ENCODE measurements at regions not wholly inside any gene's neighbourhood (a gene's known extent, or its start where the extent isn't known, plus 50 kb on each side); places are given as distances from the start of the nearest gene placed in this dataset.
"Not testable (repeated sequence)": the region's sequence is repeated elsewhere in the genome, so short reads cannot be mapped to it uniquely, and the experiment has no call there.

DNA sequence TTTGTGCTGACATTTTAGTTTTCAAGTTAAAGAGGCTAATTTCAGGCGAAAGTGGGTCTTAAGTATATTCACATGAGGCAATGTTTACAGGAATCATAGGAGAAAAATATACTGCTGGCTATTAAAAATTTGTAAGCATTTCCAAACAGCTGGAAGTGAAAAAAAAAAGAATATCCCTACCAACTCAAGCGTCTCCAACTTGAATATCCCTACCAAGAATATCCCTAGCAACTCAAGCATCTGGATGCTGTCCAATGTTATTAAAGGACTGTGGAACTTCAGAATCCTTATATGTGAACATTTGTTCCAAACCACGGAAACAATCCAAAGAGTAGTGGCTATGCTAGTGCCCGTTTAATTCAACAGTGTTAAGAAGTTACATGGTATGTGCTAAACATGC is 1303.0 kb downstream of the GATA3 start:
- Histone ChIP-seq H3K4me3 (ENCODE audit: extremely low read depth, insufficient read depth, low read length, poor library complexity, severe bottlenecking) (no peak overlapping the region), H3K4me1 (ENCODE audit: control insufficient read depth, insufficient read depth, low read length, poor library complexity, severe bottlenecking) (no peaks in the 10 kb centered on the region), H3K9me3 (ENCODE audit: control insufficient read depth, low read length) (no peaks in the 10 kb centered on the region), H3K27ac (ENCODE audit: low read depth, low read length, severe bottlenecking) (no peak overlapping the region), H3K36me3 (ENCODE audit: control insufficient read depth, insufficient read depth, low read length) (no peaks in the 10 kb centered on the region)
- WGBS, 2 experiments (ENCODE audit: insufficient coverage in 2 of 2), result 95 to 100% methylated on average over 2 to 3 of the region's 4 CpGs

DNA sequence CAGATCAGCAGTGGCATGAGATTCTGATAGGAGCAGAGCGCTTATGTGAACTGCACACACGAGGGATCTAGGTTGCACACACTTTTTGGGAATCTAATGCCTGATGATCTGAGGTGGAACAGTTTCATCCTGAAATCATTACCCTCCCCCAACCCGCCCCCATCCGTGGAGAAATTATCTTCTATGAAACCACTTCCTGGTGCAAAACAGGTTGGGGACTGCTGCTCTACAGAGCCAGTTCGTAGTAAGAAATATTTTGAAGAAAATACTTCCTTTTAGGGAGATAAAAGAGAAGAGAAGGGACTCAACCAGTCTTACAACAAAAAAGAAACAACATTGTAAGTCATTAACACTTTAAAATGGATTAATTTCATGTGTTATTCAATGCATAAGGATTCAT is 1308.2 kb downstream of the GATA3 start:
- Histone ChIP-seq H3K4me3 (ENCODE audit: extremely low read depth, insufficient read depth, low read length, poor library complexity, severe bottlenecking) (no peak overlapping the region), H3K9me3 (ENCODE audit: control insufficient read depth, low read length) (no peaks in the 10 kb centered on the region), H3K36me3 (ENCODE audit: control insufficient read depth, insufficient read depth, low read length) (no peaks in the 10 kb centered on the region), H3K27ac (ENCODE audit: low read depth, low read length, severe bottlenecking) (no peak overlapping the region), H3K4me1 (ENCODE audit: control insufficient read depth, insufficient read depth, low read length, poor library complexity, severe bottlenecking) (no peaks in the 10 kb centered on the region)
- WGBS, 2 experiments (ENCODE audit: insufficient coverage in 2 of 2), result 94% methylated on average over 2 of the region's 5 CpGs; no CpG with 5 or more reads in 1 of the 2 experiments

DNA sequence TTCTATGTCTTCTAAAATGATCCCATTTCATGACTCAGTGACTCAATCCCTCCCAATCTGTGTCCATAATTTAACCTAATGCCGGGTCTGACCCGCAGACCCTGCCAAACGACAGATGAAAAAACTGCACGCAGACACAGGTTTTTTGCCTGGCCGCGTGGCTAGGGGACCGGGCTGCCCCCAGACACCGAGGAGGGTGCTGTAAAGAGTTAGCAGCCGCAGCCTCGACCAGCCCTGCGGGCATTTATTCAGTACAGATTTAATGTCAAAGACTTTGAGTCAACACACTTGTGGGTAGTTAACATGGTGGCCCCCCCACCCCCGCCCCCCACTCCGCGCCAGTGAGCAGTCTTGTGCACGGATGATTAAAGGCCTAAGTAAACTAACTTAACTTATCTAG is 1324.7 kb downstream of the GATA3 start:
- H3K4me1 ChIP-seq (ENCODE audit: control insufficient read depth, insufficient read depth, low read length, poor library complexity, severe bottlenecking), result no peaks in the 10 kb centered on the region
- no peaks in the 10 kb centered on the region for H3K9me3 ChIP-seq (ENCODE audit: control insufficient read depth, low read length)
- no peak overlapping the region for H3K27ac ChIP-seq (ENCODE audit: low read depth, low read length, severe bottlenecking)
- no peaks in the 10 kb centered on the region for H3K36me3 ChIP-seq (ENCODE audit: control insufficient read depth, insufficient read depth, low read length)
- WGBS, 2 experiments (ENCODE audit: insufficient coverage in 2 of 2), result 98% methylated on average over 7 to 14 of the region's 15 CpGs
- no peak overlapping the region for H3K4me3 ChIP-seq (ENCODE audit: extremely low read depth, insufficient read depth, low read length, poor library complexity, severe bottlenecking)

DNA sequence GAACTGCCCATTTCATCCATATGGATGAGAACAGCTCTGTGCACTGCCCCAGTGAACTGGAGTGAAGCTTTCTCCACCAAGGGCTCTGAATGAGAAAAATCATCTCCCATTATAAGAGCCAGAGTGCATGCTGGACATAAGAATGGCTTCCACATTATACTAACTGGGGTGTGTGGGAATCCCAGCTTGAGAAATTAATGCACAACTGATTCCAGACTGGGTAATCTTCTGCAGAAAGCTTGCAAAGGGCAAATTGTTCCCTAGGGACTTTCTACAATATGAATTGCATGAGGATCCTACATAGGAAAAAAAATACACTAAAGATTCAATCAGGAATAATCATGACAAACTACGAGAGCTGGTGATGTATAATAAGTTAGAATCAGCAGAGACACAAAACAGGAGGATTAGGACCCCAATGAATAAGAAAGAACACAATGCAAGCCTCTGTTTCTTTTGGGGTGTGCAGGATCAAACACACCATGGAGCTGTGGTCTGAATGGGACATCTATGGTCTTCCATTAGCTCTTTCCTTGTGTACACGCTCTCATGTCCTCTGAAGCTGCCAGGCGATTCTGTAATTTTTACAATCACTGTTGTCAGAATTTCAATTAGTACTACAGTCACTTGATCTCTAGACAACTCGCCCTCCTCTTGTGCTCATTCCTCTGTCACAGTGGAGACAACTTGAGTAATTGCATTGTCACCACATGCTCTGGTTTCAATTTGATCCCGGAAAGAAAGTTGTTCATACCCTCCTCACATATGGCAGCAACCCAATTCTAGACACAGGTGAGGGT is 1327.4 kb downstream of the GATA3 start:
- Histone ChIP-seq H3K4me1 (ENCODE audit: control insufficient read depth, insufficient read depth, low read length, poor library complexity, severe bottlenecking) (no peaks in the 10 kb centered on the region), H3K36me3 (ENCODE audit: control insufficient read depth, insufficient read depth, low read length) (no peaks in the 10 kb centered on the region), H3K9me3 (ENCODE audit: control insufficient read depth, low read length) (no peaks in the 10 kb centered on the region), H3K4me3 (ENCODE audit: extremely low read depth, insufficient read depth, low read length, poor library complexity, severe bottlenecking) (no peak overlapping the region), H3K27ac (ENCODE audit: low read depth, low read length, severe bottlenecking) (no peak overlapping the region)
- 89 to 90% methylated on average over 3 to 4 of the region's 5 CpGs for WGBS, 2 experiments (ENCODE audit: insufficient coverage in 2 of 2)

DNA sequence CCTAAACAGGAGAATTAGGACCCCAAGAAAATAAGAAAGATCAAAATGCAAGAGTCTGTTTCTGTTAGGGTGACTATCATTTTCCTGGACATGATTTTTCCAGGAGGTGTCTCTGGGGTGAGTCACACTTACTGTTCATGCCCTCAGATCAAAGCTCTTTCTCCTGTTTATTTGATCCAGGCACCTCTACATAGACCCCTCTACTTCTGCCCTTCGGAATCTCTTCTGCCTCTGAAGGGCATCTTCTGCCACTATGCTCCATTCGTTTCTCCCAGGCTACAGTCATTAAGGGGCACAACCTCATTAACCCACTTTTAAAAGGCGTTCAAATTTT is 1328.0 kb downstream of the GATA3 start:
- H3K4me1 ChIP-seq (ENCODE audit: control insufficient read depth, insufficient read depth, low read length, poor library complexity, severe bottlenecking), result no peaks in the 10 kb centered on the region
- H3K4me3 ChIP-seq (ENCODE audit: extremely low read depth, insufficient read depth, low read length, poor library complexity, severe bottlenecking), result no peak overlapping the region
- no peaks in the 10 kb centered on the region for H3K9me3 ChIP-seq (ENCODE audit: control insufficient read depth, low read length)
- no peak overlapping the region for H3K27ac ChIP-seq (ENCODE audit: low read depth, low read length, severe bottlenecking)
- H3K36me3 ChIP-seq (ENCODE audit: control insufficient read depth, insufficient read depth, low read length), result no peaks in the 10 kb centered on the region
- WGBS, 2 experiments (ENCODE audit: insufficient coverage in 2 of 2), result 79 to 90% methylated on average over 2 of the region's 3 CpGs

DNA sequence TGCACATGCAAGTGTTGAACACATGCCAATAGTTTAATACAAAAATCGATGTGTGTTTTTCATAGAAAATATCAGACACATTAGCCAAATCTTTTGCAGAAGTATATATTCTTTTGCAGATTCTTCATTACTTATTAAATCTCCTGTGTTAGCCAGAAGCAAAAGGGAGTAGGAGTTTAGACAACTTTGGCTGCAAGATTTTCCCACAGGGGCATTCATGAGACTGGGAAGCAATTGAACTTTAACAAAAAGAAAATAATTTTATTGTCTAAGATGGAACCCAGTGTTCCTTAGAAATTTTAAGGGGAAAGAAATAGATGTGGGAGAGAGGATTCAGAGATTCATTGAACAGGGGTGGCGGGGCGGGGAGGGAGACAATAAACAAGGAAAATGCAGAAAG is 1336.0 kb downstream of the GATA3 start:
- WGBS, 2 experiments (ENCODE audit: insufficient coverage in 2 of 2), result no CpG with 5 or more reads among the region's 3 CpGs
- Histone ChIP-seq H3K27ac (ENCODE audit: low read depth, low read length, severe bottlenecking) (no peak overlapping the region), H3K9me3 (ENCODE audit: control insufficient read depth, low read length) (no peaks in the 10 kb centered on the region), H3K4me1 (ENCODE audit: control insufficient read depth, insufficient read depth, low read length, poor library complexity, severe bottlenecking) (no peaks in the 10 kb centered on the region), H3K36me3 (ENCODE audit: control insufficient read depth, insufficient read depth, low read length) (no peaks in the 10 kb centered on the region), H3K4me3 (ENCODE audit: extremely low read depth, insufficient read depth, low read length, poor library complexity, severe bottlenecking) (no peak overlapping the region)

DNA sequence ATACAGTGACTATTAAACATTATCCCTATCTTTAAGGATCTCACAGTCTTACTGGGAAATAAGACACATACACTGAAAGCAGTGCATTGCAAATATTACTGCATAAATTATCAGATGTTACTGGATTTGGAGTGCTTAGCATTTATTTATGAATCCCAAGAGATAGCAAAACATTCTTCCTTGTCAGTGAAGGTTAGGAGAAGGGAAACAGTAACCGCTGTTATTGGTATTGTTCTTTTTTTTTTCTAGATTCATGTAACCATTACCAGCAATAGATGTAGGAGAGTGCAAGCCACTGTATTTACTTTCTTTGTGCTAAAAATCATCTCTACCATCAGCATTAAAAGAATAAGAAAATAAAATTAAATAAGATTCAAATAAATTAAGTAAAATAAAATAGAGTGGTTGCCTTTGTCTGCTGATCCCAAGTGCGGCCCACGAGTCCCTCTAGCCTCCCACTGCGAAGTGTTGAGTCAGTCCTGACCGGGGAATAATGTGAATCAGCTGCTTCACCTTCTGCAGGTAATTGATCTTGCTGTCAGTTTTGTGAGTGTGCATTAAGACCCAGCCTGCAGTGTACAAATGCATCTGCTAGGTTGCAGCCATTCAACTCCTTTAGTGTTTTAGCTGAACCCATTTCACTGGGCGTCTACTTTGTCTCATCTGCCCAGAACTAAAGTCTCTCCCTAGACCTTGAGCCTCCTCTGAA is 1344.9 kb downstream of the GATA3 start:
- Histone ChIP-seq H3K27ac (ENCODE audit: low read depth, low read length, severe bottlenecking) (no peak overlapping the region), H3K36me3 (ENCODE audit: control insufficient read depth, insufficient read depth, low read length) (no peaks in the 10 kb centered on the region), H3K4me1 (ENCODE audit: control insufficient read depth, insufficient read depth, low read length, poor library complexity, severe bottlenecking) (no peaks in the 10 kb centered on the region), H3K9me3 (ENCODE audit: control insufficient read depth, low read length) (no peaks in the 10 kb centered on the region), H3K4me3 (ENCODE audit: extremely low read depth, insufficient read depth, low read length, poor library complexity, severe bottlenecking) (no peak overlapping the region)
- 93 to 97% methylated on average over 4 to 5 of the region's 6 CpGs for WGBS, 2 experiments (ENCODE audit: insufficient coverage in 2 of 2)

DNA sequence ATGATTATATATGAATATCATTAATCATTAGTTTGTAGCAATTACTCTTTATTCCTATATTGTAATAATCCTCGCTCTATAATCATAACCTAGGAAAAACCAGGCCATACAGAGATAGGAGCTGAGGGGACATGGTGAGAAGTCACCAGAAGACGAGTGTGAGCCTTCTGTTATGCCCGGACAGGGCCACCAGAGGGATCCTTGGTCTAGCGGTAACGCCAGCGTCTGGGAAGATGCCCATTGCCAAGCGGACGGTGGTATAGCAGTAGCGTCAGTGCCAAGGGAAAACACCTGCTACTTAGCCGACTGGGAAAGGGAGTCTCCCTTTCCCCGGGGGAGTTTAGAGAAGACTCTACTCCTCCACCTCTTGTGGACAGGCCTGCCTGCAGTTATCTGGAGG is 1347.6 kb downstream of the GATA3 start:
- H3K9me3 ChIP-seq (ENCODE audit: control insufficient read depth, low read length); H3K27ac ChIP-seq (ENCODE audit: low read depth, low read length, severe bottlenecking); H3K4me3 ChIP-seq (ENCODE audit: extremely low read depth, insufficient read depth, low read length, poor library complexity, severe bottlenecking); H3K4me1 ChIP-seq (ENCODE audit: control insufficient read depth, insufficient read depth, low read length, poor library complexity, severe bottlenecking); H3K36me3 ChIP-seq (ENCODE audit: control insufficient read depth, insufficient read depth, low read length): not testable (repeated sequence)
- 82 to 86% methylated on average over 10 of the region's 11 CpGs for WGBS, 2 experiments (ENCODE audit: insufficient coverage in 2 of 2)

DNA sequence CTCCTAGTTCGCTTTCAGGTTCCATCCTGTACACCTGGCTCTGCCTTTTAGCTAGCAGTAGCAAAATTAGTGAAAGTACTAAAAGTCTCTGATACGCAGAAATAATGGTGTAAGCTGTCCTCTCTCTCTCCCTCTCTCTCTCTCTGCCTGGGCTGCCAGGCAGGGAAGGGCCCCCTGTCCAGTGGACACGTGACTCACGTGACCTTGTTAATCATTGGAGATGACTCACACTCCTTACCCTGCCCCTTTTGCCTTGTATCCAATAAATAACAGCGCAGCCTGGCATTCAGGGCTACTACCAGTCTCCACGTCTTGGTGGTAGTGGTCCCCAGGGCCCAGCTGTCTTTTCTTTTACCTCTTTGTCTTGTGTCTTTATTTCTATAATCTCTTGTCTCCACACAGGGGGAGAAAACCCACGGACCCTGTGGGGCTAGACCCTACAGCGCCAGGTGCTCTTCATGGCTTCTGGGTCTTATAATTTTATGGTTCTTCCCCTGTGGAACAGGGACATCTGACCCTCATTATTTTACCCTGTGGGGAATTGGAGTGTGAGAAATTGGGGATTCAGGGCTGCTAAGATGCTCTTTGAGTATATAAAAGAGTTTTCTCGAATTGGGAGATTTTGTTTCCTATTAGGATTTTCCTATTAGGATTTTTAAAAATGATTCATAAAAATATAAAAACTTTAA is 1348.2 kb downstream of the GATA3 start:
- not testable (repeated sequence) for H3K9me3 ChIP-seq (ENCODE audit: control insufficient read depth, low read length); H3K36me3 ChIP-seq (ENCODE audit: control insufficient read depth, insufficient read depth, low read length); H3K4me3 ChIP-seq (ENCODE audit: extremely low read depth, insufficient read depth, low read length, poor library complexity, severe bottlenecking); H3K4me1 ChIP-seq (ENCODE audit: control insufficient read depth, insufficient read depth, low read length, poor library complexity, severe bottlenecking); H3K27ac ChIP-seq (ENCODE audit: low read depth, low read length, severe bottlenecking)
- 89 to 90% methylated on average over 4 to 5 of the region's 9 CpGs for WGBS, 2 experiments (ENCODE audit: insufficient coverage in 2 of 2)

DNA sequence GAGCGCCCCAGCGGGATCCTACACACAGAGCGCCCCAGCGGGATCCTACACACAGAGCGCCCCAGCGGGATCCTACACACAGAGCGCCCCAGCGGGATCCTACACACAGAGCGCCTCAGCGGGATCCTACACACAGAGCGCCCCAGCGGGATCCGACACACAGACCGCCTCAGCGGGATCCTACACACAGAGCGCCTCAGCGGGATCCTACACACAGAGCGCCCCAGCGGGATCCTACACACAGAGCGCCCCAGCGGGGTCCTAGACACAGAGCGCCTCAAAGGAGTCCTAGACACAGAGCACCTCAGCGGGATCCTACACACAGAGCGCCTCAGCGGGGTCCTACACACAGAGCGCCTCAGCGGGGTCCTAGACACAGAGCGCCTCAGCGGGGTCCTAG is 1352.7 kb downstream of the GATA3 start:
- H3K9me3 ChIP-seq (ENCODE audit: control insufficient read depth, low read length); H3K36me3 ChIP-seq (ENCODE audit: control insufficient read depth, insufficient read depth, low read length); H3K27ac ChIP-seq (ENCODE audit: low read depth, low read length, severe bottlenecking); H3K4me1 ChIP-seq (ENCODE audit: control insufficient read depth, insufficient read depth, low read length, poor library complexity, severe bottlenecking); H3K4me3 ChIP-seq (ENCODE audit: extremely low read depth, insufficient read depth, low read length, poor library complexity, severe bottlenecking): not testable (repeated sequence)
- WGBS, 2 experiments (ENCODE audit: insufficient coverage in 2 of 2), result 96 to 100% methylated on average over 10 to 18 of the region's 29 CpGs

DNA sequence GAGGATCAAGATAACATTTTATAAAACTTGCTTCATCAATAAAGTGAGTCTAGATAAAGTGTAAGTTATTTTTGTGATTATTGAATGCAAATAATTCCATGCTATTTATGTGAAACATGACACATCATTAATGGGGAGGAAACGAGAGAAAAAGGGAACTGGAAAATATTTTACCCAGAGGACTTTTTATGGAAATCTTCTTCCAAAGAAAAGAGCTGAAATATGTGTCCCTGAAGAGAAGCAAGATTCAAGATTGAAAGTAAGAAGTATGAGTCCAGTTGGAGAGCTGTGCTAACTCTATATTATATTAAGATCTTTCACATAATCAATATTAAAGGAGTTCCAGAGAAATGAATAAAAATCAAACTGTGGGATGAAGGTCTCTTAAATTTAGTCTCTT is 1361.8 kb downstream of the GATA3 start:
- no peak overlapping the region for H3K4me3 ChIP-seq (ENCODE audit: extremely low read depth, insufficient read depth, low read length, poor library complexity, severe bottlenecking)
- no peaks in the 10 kb centered on the region for H3K4me1 ChIP-seq (ENCODE audit: control insufficient read depth, insufficient read depth, low read length, poor library complexity, severe bottlenecking)
- H3K9me3 ChIP-seq (ENCODE audit: control insufficient read depth, low read length), result no peaks in the 10 kb centered on the region
- no CpG with 5 or more reads among the region's 1 CpG for WGBS, 2 experiments (ENCODE audit: insufficient coverage in 2 of 2)
- H3K27ac ChIP-seq (ENCODE audit: low read depth, low read length, severe bottlenecking), result no peak overlapping the region
- H3K36me3 ChIP-seq (ENCODE audit: control insufficient read depth, insufficient read depth, low read length), result no peaks in the 10 kb centered on the region
